GM10248 (cell line): ENCODE measurements at regions not wholly inside any gene's neighbourhood (a gene's known extent, or its start where the extent isn't known, plus 50 kb on each side); places are given as distances from the start of the nearest gene placed in this dataset.
"Not testable (repeated sequence)": the region's sequence is repeated elsewhere in the genome, so short reads cannot be mapped to it uniquely, and the experiment has no call there.

Experiments used
- CTCF ChIA-PET: fragments of 300-600 bp; sonication (Branson Sonifier 250); formaldehyde crosslinking; extraction: SDS; loops from one replicate; lab custom pipeline; 2021; ENCODE audit warnings: antibody characterized with exemption; lab: Yijun Ruan, JAX
- POLR2A ChIA-PET: fragments of 350-650 bp; sonication (Branson Sonifier 250); formaldehyde crosslinking; extraction: SDS; loops from one replicate; lab custom pipeline; 2020; ENCODE audit warnings: antibody characterized with exemption; lab: Yijun Ruan, JAX
- DNase-seq: peaks from one replicate; pipeline ENCODE4 v3.0.0; 2012; ENCODE audit errors: extremely low spot score
- TF ChIP-seq, protein P1 (sequence below): IDR thresholded peaks from 2 replicates; pipeline ENCODE4 v1.5.1; 2012; ENCODE audit warnings: mild to moderate bottlenecking, low read depth; ENCODE audit errors: extremely low read depth, missing control alignments, control extremely low read depth

DNA sequence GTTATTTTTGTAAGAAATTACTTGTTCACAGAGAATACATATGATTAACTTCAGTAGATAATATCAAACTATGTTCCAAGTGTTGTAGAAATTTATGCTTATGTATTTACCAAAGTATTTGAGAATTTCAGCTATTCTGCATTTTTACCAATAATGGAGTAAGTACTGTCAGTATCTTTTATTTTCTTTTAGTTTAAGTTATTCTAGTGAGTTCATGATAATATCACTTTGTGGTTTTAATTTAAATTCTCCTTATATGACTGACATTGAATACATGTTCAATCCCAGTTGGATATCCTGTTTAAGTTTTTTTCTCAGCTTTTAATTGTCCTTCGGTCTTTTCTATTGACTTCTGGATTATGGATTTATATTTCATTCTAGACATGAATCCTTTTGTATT is 1024.6 kb downstream of the EFNA5 start:
- TF ChIP-seq, protein P1, sequence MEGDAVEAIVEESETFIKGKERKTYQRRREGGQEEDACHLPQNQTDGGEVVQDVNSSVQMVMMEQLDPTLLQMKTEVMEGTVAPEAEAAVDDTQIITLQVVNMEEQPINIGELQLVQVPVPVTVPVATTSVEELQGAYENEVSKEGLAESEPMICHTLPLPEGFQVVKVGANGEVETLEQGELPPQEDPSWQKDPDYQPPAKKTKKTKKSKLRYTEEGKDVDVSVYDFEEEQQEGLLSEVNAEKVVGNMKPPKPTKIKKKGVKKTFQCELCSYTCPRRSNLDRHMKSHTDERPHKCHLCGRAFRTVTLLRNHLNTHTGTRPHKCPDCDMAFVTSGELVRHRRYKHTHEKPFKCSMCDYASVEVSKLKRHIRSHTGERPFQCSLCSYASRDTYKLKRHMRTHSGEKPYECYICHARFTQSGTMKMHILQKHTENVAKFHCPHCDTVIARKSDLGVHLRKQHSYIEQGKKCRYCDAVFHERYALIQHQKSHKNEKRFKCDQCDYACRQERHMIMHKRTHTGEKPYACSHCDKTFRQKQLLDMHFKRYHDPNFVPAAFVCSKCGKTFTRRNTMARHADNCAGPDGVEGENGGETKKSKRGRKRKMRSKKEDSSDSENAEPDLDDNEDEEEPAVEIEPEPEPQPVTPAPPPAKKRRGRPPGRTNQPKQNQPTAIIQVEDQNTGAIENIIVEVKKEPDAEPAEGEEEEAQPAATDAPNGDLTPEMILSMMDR, result no peak
- CTCF ChIA-PET, result no interaction called here
- no peak for DNase-seq
- POLR2A ChIA-PET, result no interaction called here

GRCh38 chr5:106640511-106640910 is 1030.2 kb downstream of the EFNA5 start:
- POLR2A ChIA-PET, result no interaction called here
- TF ChIP-seq, protein P1, result no peak
- CTCF ChIA-PET, result no interaction called here
- DNase-seq, result no peak

GRCh38 chr5:106639488-106639887 is 1031.2 kb downstream of the EFNA5 start:
- ChIA-PET CTCF (no interaction called here), POLR2A (no interaction called here)
- TF ChIP-seq, protein P1, result no peak
- no peak for DNase-seq

GRCh38 chr5:106637275-106637674 is 1033.5 kb downstream of the EFNA5 start:
- POLR2A ChIA-PET, result no interaction called here
- CTCF ChIA-PET, result no interaction called here
- DNase-seq, result no peak
- TF ChIP-seq, protein P1, result no peak

DNA sequence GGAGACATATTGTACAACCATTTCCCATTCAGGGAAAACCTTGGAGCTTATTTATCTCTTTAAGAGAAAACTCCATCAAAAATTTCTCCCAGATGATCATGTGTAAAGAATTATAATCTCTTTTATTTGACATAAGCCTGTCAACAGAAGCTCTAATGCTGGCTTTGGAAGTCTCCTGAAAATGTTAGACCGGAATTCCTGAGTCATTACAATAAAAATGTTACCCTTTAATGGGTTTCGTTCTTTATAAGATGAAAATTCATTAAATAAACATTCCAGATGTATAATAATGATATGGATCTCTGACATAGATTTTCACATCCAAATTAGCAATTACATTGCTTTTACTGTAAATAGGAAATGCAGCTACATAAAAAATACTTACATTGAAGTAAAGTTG is 1036.4 kb downstream of the EFNA5 start:
- DNase-seq, result no peak
- CTCF ChIA-PET, result interaction anchor here (1.2 to 1.7 kb wide), 2 partner anchors 14 to 78 kb away, joined by 3 read pairs; no protein-coding TSS in a partner anchor
- POLR2A ChIA-PET, result no interaction called here
- TF ChIP-seq, protein P1, result no peak

- CTCF ChIA-PET, result interaction anchor here (1.2 to 1.7 kb wide), 2 partner anchors 14 to 79 kb away, joined by 3 read pairs; no protein-coding TSS in a partner anchor
- TF ChIP-seq, protein P1, result no peak
- POLR2A ChIA-PET, result no interaction called here
- no peak for DNase-seq
These were observed 1036.9 kb downstream of the EFNA5 start for GRCh38 chr5:106633825-106634224.

DNA sequence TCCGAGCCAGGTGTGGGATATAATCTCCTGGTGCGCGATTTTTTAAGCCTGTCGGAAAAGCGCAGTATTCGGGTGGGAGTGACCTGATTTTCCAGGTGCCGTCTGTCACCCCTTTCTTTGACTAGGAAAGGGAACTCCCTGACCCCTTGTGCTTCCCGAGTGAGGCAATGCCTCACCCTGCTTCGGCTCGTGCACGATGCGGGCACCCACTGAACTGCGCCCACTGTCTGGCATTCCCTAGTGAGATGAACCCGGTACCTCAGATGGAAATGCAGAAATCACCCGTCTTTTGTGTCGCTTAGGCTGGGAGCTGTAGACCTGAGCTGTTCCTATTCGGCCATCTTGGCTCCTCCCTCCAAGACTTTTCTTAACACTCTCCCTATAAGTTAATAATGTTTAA is 1042.3 kb downstream of the EFNA5 start:
- CTCF ChIA-PET, POLR2A ChIA-PET: not testable (repeated sequence)

More for the DNA sequence above, 1042.3 kb downstream of the EFNA5 start:
- DNase-seq, result not testable (repeated sequence)
